ENCODE measurements at regions not wholly inside any gene's neighbourhood (a gene's known extent, or its start where the extent isn't known, plus 50 kb on each side); places are given as distances from the start of the nearest gene placed in this dataset.

- no peak for TF ChIP-seq POLR2A (IDR thresholded peaks at IDR 0.05)
- no peak for TF ChIP-seq CTCF (IDR thresholded peaks at IDR 0.05)
These were observed 338.8 kb downstream of the HAO1 start for GRCh38 chr20:7601431-7601830.

Measured in sigmoid colon (tissue), 3 donors.